ENCODE measurements at regions not wholly inside any gene's neighbourhood (a gene's known extent, or its start where the extent isn't known, plus 50 kb on each side); places are given as distances from the start of the nearest gene placed in this dataset.
A peak's percentile ranks its signal among the peaks of the same experiment; 100 is the strongest.

DNA sequence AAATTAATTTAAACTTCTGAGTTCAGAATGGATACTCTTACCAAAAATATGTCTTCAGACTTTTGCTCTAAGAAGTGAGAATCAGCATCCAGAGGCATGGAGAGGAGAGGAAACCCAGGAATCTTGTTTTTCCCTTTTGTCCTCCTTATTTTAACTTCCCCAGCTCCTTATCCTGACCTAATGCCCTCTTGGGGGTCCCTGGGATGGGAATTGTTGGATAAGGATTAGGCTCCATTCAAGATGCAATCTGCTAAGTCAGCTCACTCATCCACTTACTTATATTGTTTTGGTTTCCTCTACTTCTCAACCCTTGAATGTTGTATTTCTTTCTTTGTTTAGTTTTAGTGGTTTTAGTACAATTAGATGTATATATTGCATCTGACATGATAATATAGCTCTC, 208.4 kb upstream of the PCDH7 start:
- Histone ChIP-seq H3K36me3 (ENCODE audit: control insufficient read depth in 4 of 4, insufficient read depth in 4 of 4, low read length in 4 of 4) (no peaks in the 10 kb centered on the region), H3K4me1 (ENCODE audit: control insufficient read depth in 5 of 5, insufficient read depth in 5 of 5, low read length in 5 of 5) (no peaks in the 10 kb centered on the region), H3K27ac (ENCODE audit: low read depth in 1 of 2, low read length in 1 of 2) (no peak overlapping the region), H3K27me3 (ENCODE audit: control insufficient read depth in 3 of 3, insufficient read depth in 3 of 3, low read length in 2 of 3) (no peaks in the 10 kb centered on the region), H3K4me3 (no peak overlapping the region), H3K9ac (ENCODE audit: insufficient read depth in 1 of 2, low read length in 2 of 2) (no peak overlapping the region), H3K9me3 (ENCODE audit: control insufficient read depth in 4 of 4, insufficient read depth in 3 of 4, low read length in 3 of 4) (no peaks in the 10 kb centered on the region)
- ATAC-seq (ENCODE audit: insufficient read depth, low FRiP score) (no peak), DNase-seq (no peak)
- TF ChIP-seq, protein P1, sequence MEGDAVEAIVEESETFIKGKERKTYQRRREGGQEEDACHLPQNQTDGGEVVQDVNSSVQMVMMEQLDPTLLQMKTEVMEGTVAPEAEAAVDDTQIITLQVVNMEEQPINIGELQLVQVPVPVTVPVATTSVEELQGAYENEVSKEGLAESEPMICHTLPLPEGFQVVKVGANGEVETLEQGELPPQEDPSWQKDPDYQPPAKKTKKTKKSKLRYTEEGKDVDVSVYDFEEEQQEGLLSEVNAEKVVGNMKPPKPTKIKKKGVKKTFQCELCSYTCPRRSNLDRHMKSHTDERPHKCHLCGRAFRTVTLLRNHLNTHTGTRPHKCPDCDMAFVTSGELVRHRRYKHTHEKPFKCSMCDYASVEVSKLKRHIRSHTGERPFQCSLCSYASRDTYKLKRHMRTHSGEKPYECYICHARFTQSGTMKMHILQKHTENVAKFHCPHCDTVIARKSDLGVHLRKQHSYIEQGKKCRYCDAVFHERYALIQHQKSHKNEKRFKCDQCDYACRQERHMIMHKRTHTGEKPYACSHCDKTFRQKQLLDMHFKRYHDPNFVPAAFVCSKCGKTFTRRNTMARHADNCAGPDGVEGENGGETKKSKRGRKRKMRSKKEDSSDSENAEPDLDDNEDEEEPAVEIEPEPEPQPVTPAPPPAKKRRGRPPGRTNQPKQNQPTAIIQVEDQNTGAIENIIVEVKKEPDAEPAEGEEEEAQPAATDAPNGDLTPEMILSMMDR (IDR thresholded peaks at IDR 0.05; ENCODE audit: control extremely low read depth, extremely low read depth), result no peak

GRCh38 chr4:30518211-30518610, 202.0 kb upstream of the PCDH7 start:
- WGBS, 2 donors, result 37 to 40% methylated on average over 2 of the region's 2 CpGs
- no peak for ATAC-seq (ENCODE audit: insufficient read depth, low FRiP score)

DNA sequence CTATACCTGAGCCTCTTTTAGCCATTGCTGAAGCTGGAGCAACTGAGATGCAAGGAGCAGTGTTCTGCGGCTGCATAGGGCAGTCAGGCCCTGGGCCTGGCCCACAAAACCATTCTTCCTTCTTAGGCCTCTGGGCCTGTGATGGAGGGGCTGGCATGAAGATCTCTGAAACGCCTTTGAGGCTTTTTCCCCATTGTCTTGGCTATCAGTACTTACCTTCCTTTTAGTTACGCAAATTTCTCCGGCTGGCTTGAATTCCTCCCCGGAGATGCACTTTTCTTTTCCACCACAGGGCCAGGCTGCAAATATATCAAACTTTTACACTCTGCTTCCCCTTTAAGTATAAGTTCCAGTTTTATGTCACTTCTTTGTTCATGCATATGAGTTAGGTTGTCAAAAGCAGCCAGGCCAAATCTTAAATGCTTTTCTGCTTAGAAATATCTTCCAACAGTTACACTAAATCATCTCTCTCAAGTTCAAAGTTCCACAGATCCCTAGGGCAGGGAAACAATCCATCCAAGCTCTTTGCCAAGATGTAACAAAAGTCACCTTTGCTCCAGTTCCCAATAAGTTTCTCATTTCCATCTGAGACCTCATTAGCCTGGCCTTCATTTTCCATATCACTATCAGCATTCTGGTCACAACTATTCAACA, 194.4 kb upstream of the PCDH7 start:
- ATAC-seq (ENCODE audit: insufficient read depth, low FRiP score) (no peak), DNase-seq (peak in 2 of 3 donors; percentile 6 to 11)
- Histone ChIP-seq H3K9ac (ENCODE audit: insufficient read depth in 1 of 2, low read length in 2 of 2) (no peak overlapping the region), H3K27ac (ENCODE audit: low read depth in 1 of 2, low read length in 1 of 2) (no peak overlapping the region), H3K4me1 (ENCODE audit: control insufficient read depth in 5 of 5, insufficient read depth in 5 of 5, low read length in 5 of 5) (no peaks in the 10 kb centered on the region), H3K27me3 (ENCODE audit: control insufficient read depth in 3 of 3, insufficient read depth in 3 of 3, low read length in 2 of 3) (no peaks in the 10 kb centered on the region), H3K4me3 (no peak overlapping the region), H3K9me3 (ENCODE audit: control insufficient read depth in 4 of 4, insufficient read depth in 3 of 4, low read length in 3 of 4) (peaks cover 0 to 2% (median 0%) of the 10 kb centered on the region in 4 donors), H3K36me3 (ENCODE audit: control insufficient read depth in 4 of 4, insufficient read depth in 4 of 4, low read length in 4 of 4) (no peaks in the 10 kb centered on the region)
- TF ChIP-seq, protein P1 (IDR thresholded peaks at IDR 0.05; ENCODE audit: control extremely low read depth, extremely low read depth), result no peak
- 87 to 89% methylated on average over 5 of the region's 5 CpGs for WGBS, 2 donors

More at GRCh38 chr4:30518211-30518610, 202.0 kb upstream of the PCDH7 start:
- Histone ChIP-seq H3K4me3 (no peak overlapping the region), H3K9me3 (ENCODE audit: control insufficient read depth in 4 of 4, insufficient read depth in 3 of 4, low read length in 3 of 4) (no peaks in the 10 kb centered on the region), H3K27me3 (ENCODE audit: control insufficient read depth in 3 of 3, insufficient read depth in 3 of 3, low read length in 2 of 3) (no peaks in the 10 kb centered on the region), H3K9ac (ENCODE audit: insufficient read depth in 1 of 2, low read length in 2 of 2) (no peak overlapping the region), H3K4me1 (ENCODE audit: control insufficient read depth in 5 of 5, insufficient read depth in 5 of 5, low read length in 5 of 5) (no peaks in the 10 kb centered on the region), H3K36me3 (ENCODE audit: control insufficient read depth in 4 of 4, insufficient read depth in 4 of 4, low read length in 4 of 4) (no peaks in the 10 kb centered on the region), H3K27ac (ENCODE audit: low read depth in 1 of 2, low read length in 1 of 2) (no peak overlapping the region)
- peak in 2 of 3 donors; percentile 17 to 39 for DNase-seq
- TF ChIP-seq, protein P1 (IDR thresholded peaks at IDR 0.05; ENCODE audit: control extremely low read depth, extremely low read depth), result no peak

DNA sequence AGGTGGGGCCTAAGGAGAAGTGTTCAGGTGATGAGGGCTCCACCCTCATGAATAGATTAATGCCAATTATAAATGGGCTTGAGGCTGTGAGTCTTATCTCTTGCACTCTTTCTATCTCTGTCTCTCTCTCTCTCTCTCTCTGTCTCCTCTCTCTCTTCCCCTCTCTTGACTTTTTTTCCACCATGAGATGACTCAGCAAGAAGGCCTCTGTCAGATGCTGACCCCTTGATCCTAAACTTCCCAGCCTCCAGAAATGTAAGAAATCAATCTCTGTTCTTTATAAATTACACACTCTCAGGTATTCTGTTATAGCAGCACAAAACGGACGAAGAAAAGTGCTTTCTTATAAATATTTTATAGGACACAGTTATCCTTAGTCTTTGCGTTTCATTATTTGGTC, 184.9 kb upstream of the PCDH7 start:
- TF ChIP-seq, protein P1 (IDR thresholded peaks at IDR 0.05; ENCODE audit: control extremely low read depth, extremely low read depth), result no peak
- ATAC-seq (ENCODE audit: insufficient read depth, low FRiP score) (no peak), DNase-seq (no peak)
- H3K4me1 ChIP-seq (ENCODE audit: control insufficient read depth in 5 of 5, insufficient read depth in 5 of 5, low read length in 5 of 5), result no peaks in the 10 kb centered on the region
- no peaks in the 10 kb centered on the region for H3K36me3 ChIP-seq (ENCODE audit: control insufficient read depth in 4 of 4, insufficient read depth in 4 of 4, low read length in 4 of 4)
- no peak overlapping the region for H3K27ac ChIP-seq (ENCODE audit: low read depth in 1 of 2, low read length in 1 of 2)
- no peaks in the 10 kb centered on the region for H3K27me3 ChIP-seq (ENCODE audit: control insufficient read depth in 3 of 3, insufficient read depth in 3 of 3, low read length in 2 of 3)
- no peak overlapping the region for H3K9ac ChIP-seq (ENCODE audit: insufficient read depth in 1 of 2, low read length in 2 of 2)
- 91% methylated on average over 3 of the region's 3 CpGs for WGBS, 2 donors
- H3K4me3 ChIP-seq, result no peak overlapping the region
- peaks cover 0 to 2% (median 0%) of the 10 kb centered on the region in 4 donors for H3K9me3 ChIP-seq (ENCODE audit: control insufficient read depth in 4 of 4, insufficient read depth in 3 of 4, low read length in 3 of 4)
